Gastrocnemius medialis (tissue), 4 donors: ENCODE measurements at regions not wholly inside any gene's neighbourhood (a gene's known extent, or its start where the extent isn't known, plus 50 kb on each side); places are given as distances from the start of the nearest gene placed in this dataset.

Experiments
- CTCF ChIP-seq, 5 experiments: fragments of 450-650 bp in 3 of 5; fragments of 200-600 bp in 2 of 5; sonication (generic) in 2 of 5; IDR thresholded peaks in 4 of 5; conservative IDR thresholded peaks in 1 of 5; 1 replicate in 4 of 5; 2 replicates in 1 of 5; pipeline ENCODE4 v1.5.1; 2016 to 2019; ENCODE audit warnings: antibody characterized with exemption in 5 of 5, mild to moderate bottlenecking in 3 of 5, moderate library complexity in 3 of 5
- POLR2A ChIP-seq, 2 donors: fragments of 450-650 bp; IDR thresholded peaks; one replicate each; pipeline ENCODE4 v1.6.1; 2017; ENCODE audit warnings: antibody characterized with exemption in 2 of 2, mild to moderate bottlenecking in 2 of 2, moderate library complexity in 2 of 2

GRCh38 chr11:101369835-101370234 lies 214.0 kb downstream of the TRPC6 start:
- no peak for TF ChIP-seq CTCF (IDR thresholded peaks at IDR 0.05 in 4 of 5, conservative IDR thresholded peaks at IDR 0.05 in 1 of 5)
- no peak for TF ChIP-seq POLR2A (IDR thresholded peaks at IDR 0.05)
